Heart left ventricle (tissue), 13 donors: ENCODE measurements at regions not wholly inside any gene's neighbourhood (a gene's known extent, or its start where the extent isn't known, plus 50 kb on each side); places are given as distances from the start of the nearest gene placed in this dataset.

Experiments used
- POLR2A ChIP-seq, 2 donors: fragments of 450-650 bp; IDR thresholded peaks; one replicate each; pipeline ENCODE4 v1.6.1; 2017; ENCODE audit warnings: antibody characterized with exemption in 2 of 2, mild to moderate bottlenecking in 2 of 2, moderate library complexity in 2 of 2
- TF ChIP-seq, protein P1 (sequence below), 12 donors: fragments of 200-600 bp; sonication (generic) in 4 of 12; IDR thresholded peaks; one replicate each; pipeline versions ENCODE4 v1.5.0 to v1.8.0; 2018 to 2022; ENCODE audit warnings: antibody characterized with exemption in 12 of 12, mild to moderate bottlenecking in 5 of 12
- donor health status: ischemic (EF 13 %, LVEDD 7.1; RV severe dilation, severe dysfunction).
- donor health status: DM: no; HTN: yes; CAD: no.
- donor health status: DM: no; HTN: no; CAD: no.
- donor health status: ischemic (EF 25% LVEDD 6.9; RV normal size, moderate dysfunction).
- donor health status: ischemic (EF 25% LVEDD 5.7; RV mildly dilated, moderate dysfunction).
- donor health status: ischemic (EF 35%, LVEDD 5.7; RV mildly dilated, moderate dysfunction).
- donor health status: nonischemic (EF 11% LVEDD 7.7; RV severe dilation, severe dysfunction).
- donor health status: DM: yes; HTN: yes; CAD: no.
- donor health status: PGD.
- donor health status: ischemic (EF 29% LVEDD 5.4; RV normal size, mild dysfunction).
- donor health status: nonischemic (EF 23%, LVEDD 6.1; RV moderate dilation, normal function).

DNA sequence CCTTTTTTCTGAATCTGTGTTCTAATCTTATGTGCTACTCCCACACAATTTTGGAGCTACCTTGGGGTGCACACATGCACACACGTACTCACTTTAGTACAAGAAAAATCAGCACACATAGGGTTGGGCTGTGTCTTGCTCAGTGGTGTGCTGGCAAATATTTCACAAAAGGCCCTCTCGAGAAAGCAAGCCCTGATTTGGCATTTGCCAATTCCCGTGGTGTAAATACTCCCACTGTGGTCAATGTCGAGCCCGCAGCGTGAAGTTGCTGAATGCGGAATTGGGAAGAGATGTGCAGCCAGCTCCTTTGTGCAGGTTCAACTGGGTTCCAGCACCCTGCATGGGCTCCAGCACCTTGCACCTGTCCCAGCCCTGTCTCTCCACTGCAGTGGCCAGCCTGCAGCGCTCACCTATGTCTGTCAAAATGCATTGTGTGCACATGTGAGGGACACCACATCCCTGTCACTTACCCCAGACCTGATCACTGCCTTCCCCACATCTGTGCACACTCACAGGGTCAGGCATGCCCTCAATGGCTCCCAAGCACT is 78.4 kb upstream of the WNT4 start:
- TF ChIP-seq, protein P1, sequence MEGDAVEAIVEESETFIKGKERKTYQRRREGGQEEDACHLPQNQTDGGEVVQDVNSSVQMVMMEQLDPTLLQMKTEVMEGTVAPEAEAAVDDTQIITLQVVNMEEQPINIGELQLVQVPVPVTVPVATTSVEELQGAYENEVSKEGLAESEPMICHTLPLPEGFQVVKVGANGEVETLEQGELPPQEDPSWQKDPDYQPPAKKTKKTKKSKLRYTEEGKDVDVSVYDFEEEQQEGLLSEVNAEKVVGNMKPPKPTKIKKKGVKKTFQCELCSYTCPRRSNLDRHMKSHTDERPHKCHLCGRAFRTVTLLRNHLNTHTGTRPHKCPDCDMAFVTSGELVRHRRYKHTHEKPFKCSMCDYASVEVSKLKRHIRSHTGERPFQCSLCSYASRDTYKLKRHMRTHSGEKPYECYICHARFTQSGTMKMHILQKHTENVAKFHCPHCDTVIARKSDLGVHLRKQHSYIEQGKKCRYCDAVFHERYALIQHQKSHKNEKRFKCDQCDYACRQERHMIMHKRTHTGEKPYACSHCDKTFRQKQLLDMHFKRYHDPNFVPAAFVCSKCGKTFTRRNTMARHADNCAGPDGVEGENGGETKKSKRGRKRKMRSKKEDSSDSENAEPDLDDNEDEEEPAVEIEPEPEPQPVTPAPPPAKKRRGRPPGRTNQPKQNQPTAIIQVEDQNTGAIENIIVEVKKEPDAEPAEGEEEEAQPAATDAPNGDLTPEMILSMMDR (IDR thresholded peaks at IDR 0.05) = no peak
- no peak for TF ChIP-seq POLR2A (IDR thresholded peaks at IDR 0.05)
